Trophoblast cell (in vitro differentiated cells and primary cell): ENCODE measurements at regions not wholly inside any gene's neighbourhood (a gene's known extent, or its start where the extent isn't known, plus 50 kb on each side); places are given as distances from the start of the nearest gene placed in this dataset.
"Not testable (repeated sequence)": the region's sequence is repeated elsewhere in the genome, so short reads cannot be mapped to it uniquely, and the experiment has no call there.

Source experiments
- DNase-seq, 2 donors: peaks; one replicate each; pipeline ENCODE4 v3.0.0-alpha.2; 2016
- H2AFZ ChIP-seq: 2 replicates; pipeline ENCODE4 v1.6.1; 2013; ENCODE audit warnings: low read length, moderate library complexity, mild to moderate bottlenecking; ENCODE audit not compliant: insufficient read depth, poor library complexity
- H2AK5ac ChIP-seq: 2 replicates; pipeline ENCODE4 v1.6.1; 2013; ENCODE audit warnings: mild to moderate bottlenecking, low read length
- H2BK120ac ChIP-seq: 2 replicates; pipeline ENCODE4 v1.6.1; 2013; ENCODE audit warnings: low read length, mild to moderate bottlenecking, moderate library complexity; ENCODE audit not compliant: insufficient read depth, poor library complexity
- H2BK12ac ChIP-seq: 2 replicates; pipeline ENCODE4 v1.6.1; 2013; ENCODE audit warnings: mild to moderate bottlenecking, low read length, moderate library complexity
- H2BK5ac ChIP-seq: 2 replicates; pipeline ENCODE4 v1.6.1; 2013; ENCODE audit warnings: low read length, low read depth, moderate library complexity, mild to moderate bottlenecking; ENCODE audit not compliant: poor library complexity
- H3K14ac ChIP-seq: 2 replicates; pipeline ENCODE4 v1.6.1; 2013; ENCODE audit warnings: mild to moderate bottlenecking, low read length
- H3K18ac ChIP-seq: 2 replicates; pipeline ENCODE4 v1.6.1; 2013; ENCODE audit warnings: mild to moderate bottlenecking, low read length
- H3K23ac ChIP-seq: 2 replicates; pipeline ENCODE4 v1.6.1; 2013; ENCODE audit warnings: low read length
- H3K27ac ChIP-seq: 2 replicates; pipeline ENCODE4 v1.5.1; 2013; ENCODE audit warnings: low read depth, mild to moderate bottlenecking, inconsistent platforms, low read length, moderate library complexity
- H3K27me3 ChIP-seq: 2 replicates; pipeline ENCODE4 v1.6.1; 2013; ENCODE audit warnings: inconsistent platforms, mild to moderate bottlenecking, low read length, moderate library complexity; ENCODE audit not compliant: insufficient read depth
- H3K36me3 ChIP-seq, 2 experiments: 1 replicate in 1 of 2; 2 replicates in 1 of 2; pipeline ENCODE4 v1.6.1; 2013; ENCODE audit warnings: low read length in 2 of 2, mild to moderate bottlenecking in 2 of 2, moderate library complexity in 1 of 2; ENCODE audit not compliant: insufficient read depth in 2 of 2, control insufficient read depth in 1 of 2
- H3K4ac ChIP-seq: 2 replicates; pipeline ENCODE4 v1.6.1; 2013; ENCODE audit warnings: low read depth, mild to moderate bottlenecking, low read length, moderate library complexity
- H3K4me1 ChIP-seq, 2 experiments: 1 replicate in 1 of 2; 2 replicates in 1 of 2; pipeline ENCODE4 v1.6.1; 2013; ENCODE audit warnings: low read length in 2 of 2, mild to moderate bottlenecking in 2 of 2, moderate library complexity in 1 of 2; ENCODE audit not compliant: insufficient read depth in 2 of 2, control insufficient read depth in 1 of 2
- H3K4me2 ChIP-seq: 2 replicates; pipeline ENCODE4 v1.6.1; 2013; ENCODE audit warnings: inconsistent platforms, mild to moderate bottlenecking, low read length, moderate library complexity
- H3K4me3 ChIP-seq: 2 replicates; pipeline ENCODE4 v1.5.1; 2013; ENCODE audit warnings: mild to moderate bottlenecking, low read depth, low read length, inconsistent platforms
- H3K79me1 ChIP-seq: one replicate; pipeline ENCODE4 v1.6.1; 2013; ENCODE audit warnings: low read length
- H3K79me2 ChIP-seq: 2 replicates; pipeline ENCODE4 v1.6.1; 2013; ENCODE audit warnings: low read length, mild to moderate bottlenecking; ENCODE audit not compliant: control insufficient read depth, insufficient read depth, poor library complexity
- H3K9ac ChIP-seq: 2 replicates; pipeline ENCODE4 v1.6.1; 2013; ENCODE audit warnings: mild to moderate bottlenecking, low read length
- H3K9me3 ChIP-seq: 2 replicates; pipeline ENCODE4 v1.6.1; 2013; ENCODE audit warnings: low read depth, mild to moderate bottlenecking, control low read depth, inconsistent platforms, low read length; ENCODE audit not compliant: insufficient read depth
- H4K12ac ChIP-seq: 2 replicates; pipeline ENCODE4 v1.6.1; 2013; ENCODE audit warnings: low read depth, mild to moderate bottlenecking, low read length, moderate library complexity
- H4K8ac ChIP-seq: 2 replicates; pipeline ENCODE4 v1.6.1; 2013; ENCODE audit warnings: low read depth, mild to moderate bottlenecking, low read length, moderate library complexity
- H4K91ac ChIP-seq: one replicate; pipeline ENCODE4 v1.6.1; 2013; ENCODE audit warnings: low read depth, mild to moderate bottlenecking, low read length, moderate library complexity
- WGBS: extraction: QIAGEN DNeasy Blood & Tissue Kit; methylation state at CpG from one replicate; pipeline ENCODE4 v1.1.7; 2013; ENCODE audit warnings: missing lambda C conversion rate; ENCODE audit not compliant: insufficient read length, insufficient coverage; ENCODE audit errors: extremely low coverage; 5-methylcytosine and 5-hydroxymethylcytosine counted together

GRCh38 chr1:229133151-229133550 is 137.8 kb upstream of the RAB4A start:
- Histone ChIP-seq H3K14ac (no peak overlapping the region), H4K91ac (no peak overlapping the region), H2AK5ac (no peak overlapping the region), H4K8ac (no peak overlapping the region), H3K27ac (no peak overlapping the region), H3K18ac (no peak overlapping the region), H3K4me1 (peaks cover 0 to 3% of the 10 kb centered on the region in 2 experiments), H2BK12ac (no peak overlapping the region), H4K12ac (no peak overlapping the region), H3K4ac (no peak overlapping the region), H3K9ac (no peak overlapping the region), H3K23ac (no peak overlapping the region), H2BK120ac (no peak overlapping the region), H3K36me3 (peaks cover 0 to 1% of the 10 kb centered on the region in 2 experiments), H3K4me3 (no peak overlapping the region), H2BK5ac (no peak overlapping the region), H3K9me3 (peaks cover 5% of the 10 kb centered on the region), H3K4me2 (no peak overlapping the region), H3K79me2 (no peaks in the 10 kb centered on the region), H3K79me1 (no peaks in the 10 kb centered on the region), H3K27me3 (no peaks in the 10 kb centered on the region), H2AFZ (no peak overlapping the region)
- DNase-seq, result peak in 1 of 2 donors; percentile 43
- WGBS, result no CpG with 5 or more reads among the region's 2 CpGs

GRCh38 chr1:229133811-229134210 is 137.1 kb upstream of the RAB4A start:
- H2BK12ac ChIP-seq, result no peak overlapping the region
- H4K8ac ChIP-seq, result no peak overlapping the region
- no peak for DNase-seq
- no peaks in the 10 kb centered on the region for H3K27me3 ChIP-seq
- H3K36me3 ChIP-seq, result peaks cover 0 to 1% of the 10 kb centered on the region in 2 experiments
- no peak overlapping the region for H3K4me3 ChIP-seq
- H3K9me3 ChIP-seq, result peaks cover 5% of the 10 kb centered on the region
- no peaks in the 10 kb centered on the region for H3K79me2 ChIP-seq
- peaks cover 2 to 3% of the 10 kb centered on the region in 2 experiments for H3K4me1 ChIP-seq
- H4K91ac ChIP-seq, result no peak overlapping the region
- H3K14ac ChIP-seq, result no peak overlapping the region
- H2BK120ac ChIP-seq, result no peak overlapping the region
- no peak overlapping the region for H4K12ac ChIP-seq
- H3K79me1 ChIP-seq, result no peaks in the 10 kb centered on the region
- no CpG with 5 or more reads among the region's 1 CpG for WGBS
- H3K18ac ChIP-seq, result no peak overlapping the region
- H2BK5ac ChIP-seq, result no peak overlapping the region
- H3K9ac ChIP-seq, result no peak overlapping the region
- H2AK5ac ChIP-seq, result no peak overlapping the region
- H3K27ac ChIP-seq, result no peak overlapping the region
- no peak overlapping the region for H3K4ac ChIP-seq
- H3K4me2 ChIP-seq, result no peak overlapping the region
- no peak overlapping the region for H2AFZ ChIP-seq
- H3K23ac ChIP-seq, result no peak overlapping the region

DNA sequence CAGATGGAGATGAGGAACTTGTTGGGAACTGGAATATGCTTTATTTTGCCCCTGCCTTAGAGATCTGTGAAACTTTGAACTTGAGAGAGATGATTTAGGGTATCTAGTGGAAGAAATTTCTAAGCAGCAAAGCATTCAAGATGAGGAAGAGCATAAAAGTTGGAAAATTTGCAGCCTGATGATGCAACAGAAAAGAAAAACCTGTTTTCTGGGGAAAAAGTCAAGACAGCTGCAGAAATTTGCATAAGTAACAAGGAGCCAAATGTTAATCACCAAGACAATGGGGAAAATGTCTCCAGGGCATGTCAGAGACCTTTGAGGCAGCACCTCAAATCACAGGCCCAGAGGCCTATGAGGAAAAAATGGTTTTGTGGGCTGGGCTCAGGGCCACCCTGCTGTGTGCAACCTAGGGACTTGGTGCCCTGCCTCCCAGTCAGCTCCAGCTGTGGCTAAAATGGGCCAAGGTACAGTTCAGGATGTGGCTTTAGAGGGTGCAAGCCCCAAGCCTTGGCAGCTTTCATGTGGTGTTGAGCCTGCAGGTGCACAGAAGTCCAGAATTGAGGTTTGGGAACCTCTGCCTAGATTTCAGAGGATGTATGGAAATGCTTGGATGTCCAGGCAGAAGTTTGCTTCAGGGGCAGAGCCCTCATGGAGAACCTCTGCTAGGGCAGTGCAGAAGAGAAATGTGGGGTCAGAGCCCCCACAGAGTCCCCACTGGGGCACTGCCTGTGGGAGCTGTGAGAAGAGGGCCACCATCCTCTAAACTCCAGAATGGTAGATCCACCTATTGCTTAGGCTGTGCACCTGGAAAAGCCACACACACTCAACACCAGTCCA is 136.3 kb upstream of the RAB4A start:
- H3K4me2 ChIP-seq, H2AK5ac ChIP-seq, H3K9me3 ChIP-seq, H4K12ac ChIP-seq, H3K4ac ChIP-seq, H2BK12ac ChIP-seq, H3K27me3 ChIP-seq, H4K91ac ChIP-seq, H2AFZ ChIP-seq, H2BK5ac ChIP-seq, H3K9ac ChIP-seq, H3K36me3 ChIP-seq, H3K14ac ChIP-seq, H3K79me1 ChIP-seq, H3K27ac ChIP-seq, H3K4me1 ChIP-seq, H3K18ac ChIP-seq, H3K4me3 ChIP-seq, H2BK120ac ChIP-seq, H3K23ac ChIP-seq, H3K79me2 ChIP-seq, H4K8ac ChIP-seq: not testable (repeated sequence)
- peak in 1 of 2 donors; percentile 45 for DNase-seq

DNA sequence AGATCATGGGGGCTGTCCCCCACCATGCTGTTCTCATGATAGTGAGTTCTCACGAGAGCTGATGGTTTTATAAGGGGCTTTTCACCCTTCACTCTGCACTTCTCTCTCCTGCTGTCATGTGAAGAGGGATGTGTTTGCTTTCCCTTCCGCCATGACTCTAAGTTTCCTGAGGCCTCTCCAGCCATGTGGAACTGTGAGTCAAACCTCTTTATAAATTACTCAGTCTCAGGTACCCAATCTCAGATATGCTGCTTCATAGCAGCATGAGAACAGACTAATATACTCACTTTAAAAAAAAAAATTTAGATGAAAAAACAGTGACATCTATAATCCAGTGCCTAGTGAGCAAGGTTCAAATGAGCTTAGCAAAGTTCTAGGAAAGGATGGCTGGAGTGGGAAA is 135.1 kb upstream of the RAB4A start:
- H3K4me3 ChIP-seq, result no peak overlapping the region
- H3K27me3 ChIP-seq, result no peaks in the 10 kb centered on the region
- peaks cover 0 to 1% of the 10 kb centered on the region in 2 experiments for H3K36me3 ChIP-seq
- peaks cover 5% of the 10 kb centered on the region for H3K9me3 ChIP-seq
- H2BK12ac ChIP-seq, result no peak overlapping the region
- no peak overlapping the region for H2BK120ac ChIP-seq
- no peak overlapping the region for H3K4me2 ChIP-seq
- H2AFZ ChIP-seq, result no peak overlapping the region
- H3K4me1 ChIP-seq, result peaks cover 3 to 5% of the 10 kb centered on the region in 2 experiments
- WGBS, result no CpG with 5 or more reads among the region's 2 CpGs
- no peak overlapping the region for H2BK5ac ChIP-seq
- DNase-seq, result no peak
- H3K18ac ChIP-seq, result no peak overlapping the region
- H3K9ac ChIP-seq, result no peak overlapping the region
- no peak overlapping the region for H4K8ac ChIP-seq
- H3K27ac ChIP-seq, result no peak overlapping the region
- no peak overlapping the region for H4K91ac ChIP-seq
- no peak overlapping the region for H3K4ac ChIP-seq
- H3K14ac ChIP-seq, result no peak overlapping the region
- H3K23ac ChIP-seq, result no peak overlapping the region
- peaks cover 7% of the 10 kb centered on the region for H3K79me1 ChIP-seq
- no peak overlapping the region for H2AK5ac ChIP-seq
- no peaks in the 10 kb centered on the region for H3K79me2 ChIP-seq
- H4K12ac ChIP-seq, result no peak overlapping the region
